ENCODE measurements at regions not wholly inside any gene's neighbourhood (a gene's known extent, or its start where the extent isn't known, plus 50 kb on each side); places are given as distances from the start of the nearest gene placed in this dataset.

DNA sequence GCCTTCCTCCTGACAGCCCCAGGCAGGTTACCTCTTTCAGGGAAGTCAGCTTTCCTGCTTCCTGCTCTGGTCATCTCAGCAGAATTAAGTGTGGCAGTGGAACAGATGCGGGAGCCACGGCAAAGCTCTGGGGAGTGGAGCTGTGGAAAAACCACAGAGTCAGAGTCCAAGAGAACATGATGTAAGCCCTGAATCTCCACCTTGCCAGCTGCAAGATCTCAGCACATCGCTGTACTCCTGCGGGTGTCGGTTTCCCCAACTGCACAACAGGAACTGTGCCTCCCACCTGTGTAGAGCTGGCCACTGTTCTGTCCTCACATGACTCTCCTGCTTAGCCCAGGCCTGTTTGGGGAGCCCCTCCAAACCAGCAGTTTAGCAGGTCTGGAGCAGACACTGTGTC lies 123.7 kb downstream of the MATN1 start:
- TF ChIP-seq POLR2A (IDR thresholded peaks at IDR 0.05; ENCODE audit: low read depth), result no peak
- WGBS, result 30% methylated on average over 3 of the region's 5 CpGs
- intact Hi-C loops (cut with DNase I), result no loop called here
- Histone ChIP-seq H3K4me1 (no peaks in the 10 kb centered on the region), H3K27me3 (peaks cover 0 to 43% (median 0%) of the 10 kb centered on the region in 4 donors), H3K36me3 (no peaks in the 10 kb centered on the region), H3K9me3 (no peaks in the 10 kb centered on the region), H3K4me3 (no peak overlapping the region), H3K27ac (replicated peaks in 1 of 4) (no peak overlapping the region)
- DNase-seq (ENCODE audit: extremely low spot score), result peak; percentile 89

DNA sequence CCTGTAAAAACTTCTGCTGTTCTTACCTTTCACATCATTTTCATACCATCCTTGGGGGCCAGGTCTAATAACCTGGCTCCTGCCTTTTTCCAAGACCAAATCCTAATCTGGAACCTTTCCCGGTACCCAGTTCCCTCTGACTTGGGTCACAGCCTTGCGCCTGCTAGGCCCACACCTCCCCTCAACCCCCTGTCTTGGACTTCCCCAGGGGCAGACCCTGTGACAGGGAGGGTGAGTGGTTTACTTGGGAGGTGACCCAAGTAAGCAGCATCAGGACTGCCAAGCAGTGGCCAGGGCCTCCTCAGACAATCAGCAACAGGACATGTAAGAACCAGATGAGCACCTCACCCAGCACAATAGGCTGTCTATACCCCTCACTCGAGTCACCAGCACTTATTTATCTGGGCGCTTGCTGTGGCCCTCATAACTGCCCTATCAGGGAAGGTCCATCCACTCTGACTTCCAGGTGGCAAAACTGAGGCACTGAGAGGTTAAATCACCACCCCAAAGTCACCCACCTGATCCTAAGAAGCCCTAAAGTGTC lies 124.7 kb downstream of the MATN1 start:
- intact Hi-C loops (cut with DNase I), result no loop called here
- no peaks in the 10 kb centered on the region for H3K36me3 ChIP-seq
- peaks cover 0 to 43% (median 0%) of the 10 kb centered on the region in 4 donors for H3K27me3 ChIP-seq
- no peak overlapping the region for H3K27ac ChIP-seq (replicated peaks in 1 of 4)
- no peaks in the 10 kb centered on the region for H3K9me3 ChIP-seq
- TF ChIP-seq, protein P1, sequence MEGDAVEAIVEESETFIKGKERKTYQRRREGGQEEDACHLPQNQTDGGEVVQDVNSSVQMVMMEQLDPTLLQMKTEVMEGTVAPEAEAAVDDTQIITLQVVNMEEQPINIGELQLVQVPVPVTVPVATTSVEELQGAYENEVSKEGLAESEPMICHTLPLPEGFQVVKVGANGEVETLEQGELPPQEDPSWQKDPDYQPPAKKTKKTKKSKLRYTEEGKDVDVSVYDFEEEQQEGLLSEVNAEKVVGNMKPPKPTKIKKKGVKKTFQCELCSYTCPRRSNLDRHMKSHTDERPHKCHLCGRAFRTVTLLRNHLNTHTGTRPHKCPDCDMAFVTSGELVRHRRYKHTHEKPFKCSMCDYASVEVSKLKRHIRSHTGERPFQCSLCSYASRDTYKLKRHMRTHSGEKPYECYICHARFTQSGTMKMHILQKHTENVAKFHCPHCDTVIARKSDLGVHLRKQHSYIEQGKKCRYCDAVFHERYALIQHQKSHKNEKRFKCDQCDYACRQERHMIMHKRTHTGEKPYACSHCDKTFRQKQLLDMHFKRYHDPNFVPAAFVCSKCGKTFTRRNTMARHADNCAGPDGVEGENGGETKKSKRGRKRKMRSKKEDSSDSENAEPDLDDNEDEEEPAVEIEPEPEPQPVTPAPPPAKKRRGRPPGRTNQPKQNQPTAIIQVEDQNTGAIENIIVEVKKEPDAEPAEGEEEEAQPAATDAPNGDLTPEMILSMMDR (IDR thresholded peaks at IDR 0.05), result no peak
- TF ChIP-seq POLR2A (IDR thresholded peaks at IDR 0.05; ENCODE audit: low read depth), result no peak
- no peak for TF ChIP-seq EP300 (IDR thresholded peaks at IDR 0.05)
- no peak for TF ChIP-seq POLR2AphosphoS5 (IDR thresholded peaks at IDR 0.05)
- H3K4me1 ChIP-seq, result no peaks in the 10 kb centered on the region
- no peak overlapping the region for H3K4me3 ChIP-seq
- DNase-seq (ENCODE audit: extremely low spot score), result no peak
- whole genome bisulfite sequencing, result 90% methylated on average over 4 of the region's 4 CpGs

DNA sequence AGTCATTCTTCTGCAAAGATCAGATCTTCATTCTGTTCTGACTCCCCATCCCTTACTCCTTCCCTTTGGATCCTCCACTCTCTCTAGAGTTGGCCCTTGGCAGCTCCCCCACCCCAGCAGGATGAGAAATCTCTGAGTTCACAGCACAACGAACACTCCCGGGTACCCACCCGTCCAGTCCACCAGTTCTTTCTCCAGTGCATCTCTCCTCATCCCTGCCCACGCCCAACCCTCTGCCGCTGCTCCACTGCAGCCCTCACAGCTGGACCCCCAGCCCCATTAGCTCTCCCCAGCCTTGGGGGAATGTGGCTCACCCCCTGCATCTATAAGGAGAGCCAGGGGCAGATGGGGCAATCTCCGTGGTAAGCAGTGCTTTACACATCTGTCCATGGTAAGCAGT lies 125.7 kb downstream of the MATN1 start:
- Histone ChIP-seq H3K27me3 (peaks cover 0 to 43% (median 0%) of the 10 kb centered on the region in 4 donors), H3K36me3 (no peaks in the 10 kb centered on the region), H3K9me3 (peaks cover 0 to 4% (median 0%) of the 10 kb centered on the region in 4 donors), H3K27ac (replicated peaks in 1 of 4) (no peak overlapping the region), H3K4me1 (no peaks in the 10 kb centered on the region), H3K4me3 (no peak overlapping the region)
- DNase-seq (ENCODE audit: extremely low spot score), result no peak
- intact Hi-C loops (cut with DNase I), result no loop called here
- TF ChIP-seq EP300 (IDR thresholded peaks at IDR 0.05) (no peak), POLR2AphosphoS5 (IDR thresholded peaks at IDR 0.05) (no peak), POLR2A (IDR thresholded peaks at IDR 0.05; ENCODE audit: low read depth) (no peak)
- TF ChIP-seq, protein P1 (IDR thresholded peaks at IDR 0.05), result no peak
- 73% methylated on average over 6 of the region's 6 CpGs for WGBS

DNA sequence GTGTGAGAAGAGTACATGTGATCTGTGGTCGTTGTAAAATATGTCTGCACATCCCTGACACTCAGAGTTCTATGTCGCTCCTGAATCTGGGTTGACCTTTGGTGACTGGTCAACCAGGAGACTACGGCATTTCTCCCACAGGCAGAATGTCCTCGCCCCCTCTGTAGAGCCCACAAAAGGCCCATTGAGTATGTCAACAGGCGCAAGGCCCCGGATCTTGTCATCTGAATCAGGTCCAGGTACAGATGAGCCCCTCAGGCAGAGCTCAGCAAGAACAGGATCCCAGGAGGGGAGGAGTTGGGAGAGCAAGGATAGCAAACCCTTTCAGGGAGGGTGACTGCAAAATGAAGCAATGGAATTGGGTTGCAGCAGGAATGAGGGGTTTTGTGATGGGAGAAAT lies 126.5 kb downstream of the MATN1 start:
- intact Hi-C loops (cut with DNase I), result no loop called here
- no peak for DNase-seq (ENCODE audit: extremely low spot score)
- no peaks in the 10 kb centered on the region for H3K4me1 ChIP-seq
- no peak overlapping the region for H3K4me3 ChIP-seq
- H3K27ac ChIP-seq (replicated peaks in 1 of 4), result no peak overlapping the region
- H3K9me3 ChIP-seq, result peaks cover 0 to 12% (median 0%) of the 10 kb centered on the region in 4 donors
- 78% methylated on average over 4 of the region's 6 CpGs for WGBS
- H3K36me3 ChIP-seq, result no peaks in the 10 kb centered on the region
- TF ChIP-seq POLR2AphosphoS5 (IDR thresholded peaks at IDR 0.05) (no peak), EP300 (IDR thresholded peaks at IDR 0.05) (no peak), POLR2A (IDR thresholded peaks at IDR 0.05; ENCODE audit: low read depth) (no peak)
- TF ChIP-seq, protein P1 (IDR thresholded peaks at IDR 0.05), result no peak
- peaks cover 0 to 43% (median 0%) of the 10 kb centered on the region in 4 donors for H3K27me3 ChIP-seq

DNA sequence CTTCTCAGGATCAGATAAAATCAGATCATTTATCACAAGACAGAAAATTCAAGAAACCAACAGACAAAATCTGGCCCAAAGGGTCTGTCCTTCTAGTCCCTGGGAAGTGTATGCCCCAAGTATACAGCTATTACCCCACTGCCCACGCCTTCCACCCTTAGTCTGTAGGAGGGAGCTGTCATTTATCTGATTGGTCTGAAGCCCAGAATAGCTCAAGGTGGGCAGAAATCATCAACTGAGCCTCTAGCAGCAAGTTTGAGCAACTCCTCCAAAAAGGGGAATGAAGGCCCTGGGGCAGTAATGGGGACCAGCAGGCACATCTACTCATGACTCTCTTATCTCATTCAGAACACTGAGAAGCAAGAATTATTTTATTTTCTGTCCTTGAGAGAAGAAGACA lies 126.9 kb downstream of the MATN1 start:
- WGBS, result 70% methylated on average over 1 of the region's 1 CpG
- Histone ChIP-seq H3K36me3 (no peaks in the 10 kb centered on the region), H3K9me3 (peaks cover 0 to 12% (median 0%) of the 10 kb centered on the region in 4 donors), H3K27me3 (peaks cover 0 to 38% (median 0%) of the 10 kb centered on the region in 4 donors), H3K4me1 (no peaks in the 10 kb centered on the region), H3K4me3 (no peak overlapping the region), H3K27ac (replicated peaks in 1 of 4) (no peak overlapping the region)
- TF ChIP-seq EP300 (IDR thresholded peaks at IDR 0.05) (no peak), POLR2A (IDR thresholded peaks at IDR 0.05; ENCODE audit: low read depth) (no peak), POLR2AphosphoS5 (IDR thresholded peaks at IDR 0.05) (no peak)
- TF ChIP-seq, protein P1 (IDR thresholded peaks at IDR 0.05), result no peak
- DNase-seq (ENCODE audit: extremely low spot score), result no peak
- intact Hi-C loops (cut with DNase I), result no loop called here

Measured in esophagus muscularis mucosa (tissue), 4 donors.